ENCODE measurements at regions not wholly inside any gene's neighbourhood (a gene's known extent, or its start where the extent isn't known, plus 50 kb on each side); places are given as distances from the start of the nearest gene placed in this dataset.

GRCh38 chr17:77379065-77379428 is 238.3 kb downstream of the SEC14L1 start:
- H3K27me3 ChIP-seq (ENCODE audit: control insufficient read depth, low read length): peaks cover 15% of the 10 kb centered on the region

GRCh38 chr17:77379832-77380231 is 239.1 kb downstream of the SEC14L1 start:
- no peaks in the 10 kb centered on the region for H3K9me3 ChIP-seq (ENCODE audit: control insufficient read depth, insufficient read depth, low read length)
- no peaks in the 10 kb centered on the region for H3K36me3 ChIP-seq (ENCODE audit: control insufficient read depth, low read length)
- H4K20me1 ChIP-seq (ENCODE audit: control insufficient read depth, insufficient read depth, low read depth, low read length): peaks cover 18% of the 10 kb centered on the region; the same call in 1 of the 2 replicates
- no peaks in the 10 kb centered on the region for H3F3A ChIP-seq (ENCODE audit: control insufficient read depth, insufficient read depth)
- peaks cover 8% of the 10 kb centered on the region for H3K27me3 ChIP-seq (ENCODE audit: control insufficient read depth, low read length)
- no peak overlapping the region for H3K27ac ChIP-seq (ENCODE audit: low read depth, low read length)
- H3K4me3 ChIP-seq (ENCODE audit: low read length): no peak overlapping the region
- no peak overlapping the region for H3K4me2 ChIP-seq (ENCODE audit: low read length)
- no peaks in the 10 kb centered on the region for H3K9me2 ChIP-seq (replicated peaks; ENCODE audit: control insufficient read depth, low read length)
- no peak for TF ChIP-seq CTCF (IDR thresholded peaks at IDR 0.05; ENCODE audit: low read depth, low read length, poor library complexity, severe bottlenecking)
- no peak for TF ChIP-seq EZH2phosphoT487 (IDR thresholded peaks at IDR 0.05; ENCODE audit: borderline replicate concordance, low read length)
- H3K79me2 ChIP-seq (ENCODE audit: control insufficient read depth, low read length): peaks cover 2% of the 10 kb centered on the region; the same call in 1 of the 2 replicates
- peaks cover 17% of the 10 kb centered on the region for H3K4me1 ChIP-seq (ENCODE audit: control insufficient read depth, low read length)

More at GRCh38 chr17:77379065-77379428, 238.3 kb downstream of the SEC14L1 start:
- H4K20me1 ChIP-seq (ENCODE audit: control insufficient read depth, insufficient read depth, low read depth, low read length): peaks cover 22% of the 10 kb centered on the region; the same call in 1 of the 2 replicates
- H3K9me3 ChIP-seq (ENCODE audit: control insufficient read depth, insufficient read depth, low read length): no peaks in the 10 kb centered on the region
- peaks cover 25% of the 10 kb centered on the region for H3K4me1 ChIP-seq (ENCODE audit: control insufficient read depth, low read length)
- H3K4me2 ChIP-seq (ENCODE audit: low read length): no peak overlapping the region
- TF ChIP-seq CTCF (IDR thresholded peaks at IDR 0.05; ENCODE audit: low read depth, low read length, poor library complexity, severe bottlenecking) (no peak), EZH2phosphoT487 (IDR thresholded peaks at IDR 0.05; ENCODE audit: borderline replicate concordance, low read length) (no peak)
- H3K27ac ChIP-seq (ENCODE audit: low read depth, low read length): no peak overlapping the region
- H3K36me3 ChIP-seq (ENCODE audit: control insufficient read depth, low read length): no peaks in the 10 kb centered on the region
- H3K79me2 ChIP-seq (ENCODE audit: control insufficient read depth, low read length): peaks cover 2% of the 10 kb centered on the region; the same call in 1 of the 2 replicates
- H3K4me3 ChIP-seq (ENCODE audit: low read length): no peak overlapping the region
- H3K9me2 ChIP-seq (replicated peaks; ENCODE audit: control insufficient read depth, low read length): no peaks in the 10 kb centered on the region
- H3F3A ChIP-seq (ENCODE audit: control insufficient read depth, insufficient read depth): no peaks in the 10 kb centered on the region

- Histone ChIP-seq H4K20me1 (ENCODE audit: control insufficient read depth, insufficient read depth, low read depth, low read length) (peaks cover 12% of the 10 kb centered on the region; the same call in 1 of the 2 replicates), H3K27ac (ENCODE audit: low read depth, low read length) (no peak overlapping the region), H3K36me3 (ENCODE audit: control insufficient read depth, low read length) (no peaks in the 10 kb centered on the region), H3K9me2 (replicated peaks; ENCODE audit: control insufficient read depth, low read length) (no peaks in the 10 kb centered on the region), H3K27me3 (ENCODE audit: control insufficient read depth, low read length) (peaks cover under 1% of the 10 kb centered on the region), H3K79me2 (ENCODE audit: control insufficient read depth, low read length) (no peaks in the 10 kb centered on the region), H3K9me3 (ENCODE audit: control insufficient read depth, insufficient read depth, low read length) (no peaks in the 10 kb centered on the region), H3K4me1 (ENCODE audit: control insufficient read depth, low read length) (peaks cover 17% of the 10 kb centered on the region), H3K4me3 (ENCODE audit: low read length) (no peak overlapping the region), H3K4me2 (ENCODE audit: low read length) (no peak overlapping the region), H3F3A (ENCODE audit: control insufficient read depth, insufficient read depth) (no peaks in the 10 kb centered on the region)
- TF ChIP-seq CTCF (IDR thresholded peaks at IDR 0.05; ENCODE audit: low read depth, low read length, poor library complexity, severe bottlenecking): no peak
- no peak for TF ChIP-seq EZH2phosphoT487 (IDR thresholded peaks at IDR 0.05; ENCODE audit: borderline replicate concordance, low read length)
These were observed 239.8 kb downstream of the SEC14L1 start for GRCh38 chr17:77380395-77381184.
